Sigmoid colon (tissue), 6 donors: ENCODE measurements at regions not wholly inside any gene's neighbourhood (a gene's known extent, or its start where the extent isn't known, plus 50 kb on each side); places are given as distances from the start of the nearest gene placed in this dataset.
A peak's percentile ranks its signal among the peaks of the same experiment; 100 is the strongest.

Source experiments
- DNase-seq: peaks from one replicate; pipeline ENCODE4 v3.0.0-alpha.2; 2019
- H3K27ac ChIP-seq, 4 donors: fragments of 200-600 bp; sonication (generic); one replicate each; pipeline ENCODE4 v1.5.1; 2016 to 2019; ENCODE audit warnings: mild to moderate bottlenecking in 1 of 4
- H3K27me3 ChIP-seq, 3 donors: fragments of 200-600 bp; sonication (generic); one replicate each; pipeline ENCODE4 v1.5.1; 2019; ENCODE audit warnings: mild to moderate bottlenecking in 1 of 3
- H3K36me3 ChIP-seq, 4 donors: fragments of 200-600 bp; sonication (generic); one replicate each; pipeline ENCODE4 v1.5.1; 2016 to 2019
- H3K4me1 ChIP-seq, 4 donors: fragments of 200-600 bp; sonication (generic); one replicate each; pipeline ENCODE4 v1.5.1; 2017 to 2019
- H3K4me3 ChIP-seq, 4 donors: fragments of 200-600 bp; sonication (generic); one replicate each; pipeline ENCODE4 v1.5.1; 2017 to 2019; ENCODE audit warnings: mild to moderate bottlenecking in 2 of 4, moderate library complexity in 1 of 4
- H3K9me3 ChIP-seq, 4 donors: fragments of 200-600 bp in 3 of 4; sonication (generic) in 3 of 4; one replicate each; pipeline versions ENCODE4 v1.5.1 to v1.6.1; 2013 to 2019
- CTCF ChIP-seq, 4 experiments: fragments of 450-650 bp in 3 of 4; fragments of 200-600 bp in 1 of 4; IDR thresholded peaks; one replicate each; pipeline ENCODE4 v1.5.1; 2016 to 2019; ENCODE audit warnings: antibody characterized with exemption in 4 of 4, mild to moderate bottlenecking in 3 of 4, moderate library complexity in 2 of 4
- EP300 ChIP-seq, 4 donors: sonication (generic); formaldehyde crosslinking; IDR thresholded peaks; one replicate each; pipeline ENCODE4 v1.6.1; 2017; ENCODE audit warnings: antibody characterized with exemption in 4 of 4
- POLR2A ChIP-seq, 2 donors: fragments of 450-650 bp; IDR thresholded peaks; one replicate each; pipeline ENCODE4 v1.6.1; 2016; ENCODE audit warnings: antibody characterized with exemption in 2 of 2, mild to moderate bottlenecking in 2 of 2, moderate library complexity in 2 of 2
- POLR2AphosphoS5 ChIP-seq, 4 donors: sonication (generic); formaldehyde crosslinking; IDR thresholded peaks; one replicate each; pipeline ENCODE4 v1.6.1; 2017; ENCODE audit warnings: antibody characterized with exemption in 4 of 4
- WGBS, 2 donors: extraction: QIAGEN DNeasy Blood & Tissue Kit; methylation state at CpG; one replicate each; pipeline ENCODE4 v1.1.7; 2013; 5-methylcytosine and 5-hydroxymethylcytosine counted together
- intact Hi-C: fragments of 100-400 bp; cut with DNase I; formaldehyde crosslinking; loops from one replicate; pipeline ENCODE4 v1.15.1; 2023
- donor health status: healthy with polysubstance abuse.
- donor health status: healthy.

GRCh38 chr9:113728989-113729388, 147.1 kb upstream of the ZNF618 start:
- TF ChIP-seq EP300 (IDR thresholded peaks at IDR 0.05) (no peak), POLR2A (IDR thresholded peaks at IDR 0.05) (no peak), POLR2AphosphoS5 (IDR thresholded peaks at IDR 0.05) (no peak), CTCF (IDR thresholded peaks at IDR 0.05) (no peak)
- no peaks in the 10 kb centered on the region for H3K4me1 ChIP-seq
- intact Hi-C loops, result no loop called here
- no peak overlapping the region for H3K4me3 ChIP-seq
- peaks cover 2 to 4% (median 3%) of the 10 kb centered on the region in 4 donors for H3K9me3 ChIP-seq
- WGBS, 2 donors, result 96 to 97% methylated on average over 2 of the region's 2 CpGs
- no peaks in the 10 kb centered on the region for H3K36me3 ChIP-seq
- no peaks in the 10 kb centered on the region for H3K27me3 ChIP-seq
- H3K27ac ChIP-seq, result no peak overlapping the region
- no peak for DNase-seq

DNA sequence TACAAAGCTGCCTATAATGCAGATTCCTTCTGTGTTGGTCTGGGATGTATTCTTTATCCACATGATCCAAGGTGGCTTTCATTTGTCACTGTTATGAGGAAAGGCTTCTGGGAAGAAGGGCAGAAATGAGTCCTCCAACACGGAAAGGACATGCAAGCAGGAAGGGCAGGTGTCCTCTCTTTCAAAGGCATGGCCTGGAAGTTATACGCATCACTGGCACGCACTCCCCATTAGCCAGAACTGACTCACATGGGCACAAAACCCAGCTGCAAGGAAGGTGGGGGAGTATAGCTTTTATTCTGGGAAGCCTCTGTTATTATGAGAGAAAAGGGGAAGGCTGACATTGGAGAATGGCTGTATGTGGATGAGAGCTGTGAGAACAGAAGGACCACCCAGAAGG, 141.3 kb upstream of the ZNF618 start:
- Histone ChIP-seq H3K4me1 (no peaks in the 10 kb centered on the region), H3K27me3 (no peaks in the 10 kb centered on the region), H3K27ac (no peak overlapping the region), H3K4me3 (no peak overlapping the region), H3K9me3 (no peaks in the 10 kb centered on the region), H3K36me3 (no peaks in the 10 kb centered on the region)
- TF ChIP-seq POLR2AphosphoS5 (IDR thresholded peaks at IDR 0.05), result no peak
- no peak for TF ChIP-seq EP300 (IDR thresholded peaks at IDR 0.05)
- no peak for TF ChIP-seq CTCF (IDR thresholded peaks at IDR 0.05)
- TF ChIP-seq POLR2A (IDR thresholded peaks at IDR 0.05), result no peak
- no peak for DNase-seq
- intact Hi-C loops, result no loop called here
- 89 to 92% methylated on average over 3 of the region's 3 CpGs for WGBS, 2 donors

DNA sequence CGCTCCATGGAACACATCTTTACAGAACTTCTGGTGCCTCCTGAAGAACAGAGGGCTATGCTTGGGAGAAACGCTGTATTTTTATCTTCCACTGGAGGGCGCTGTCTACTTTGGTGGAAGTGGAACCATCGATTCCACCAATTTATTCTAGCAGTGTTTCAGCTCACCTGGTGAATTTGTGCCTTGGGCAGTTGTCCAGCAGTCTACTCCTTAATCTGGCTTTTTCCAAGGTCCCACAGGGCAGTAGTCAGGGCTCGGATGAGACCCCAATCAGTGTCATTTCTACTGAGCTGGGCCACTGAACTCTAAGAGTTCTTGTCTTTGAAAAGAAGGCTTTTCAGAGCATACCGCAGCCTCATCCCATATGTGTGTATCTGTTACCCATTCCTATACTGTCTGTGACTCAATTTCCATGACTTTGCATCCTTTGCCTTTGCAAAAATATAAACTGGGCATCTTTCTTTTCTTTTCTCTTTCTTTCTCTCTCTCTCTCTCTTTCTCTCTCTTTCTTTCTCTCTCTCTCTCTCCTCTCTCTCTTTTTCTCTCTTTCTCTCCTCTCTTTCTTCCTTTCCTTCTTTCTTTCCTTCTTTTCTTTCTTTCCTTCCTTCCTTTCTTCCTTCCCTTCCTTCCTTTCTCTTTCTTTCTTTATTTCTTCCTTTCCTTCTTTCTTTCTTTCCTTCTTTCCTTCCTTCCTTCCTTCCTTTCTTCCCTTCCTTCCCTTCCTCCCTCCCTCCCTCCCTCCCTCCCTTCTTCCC, 138.4 kb upstream of the ZNF618 start:
- no peaks in the 10 kb centered on the region for H3K4me1 ChIP-seq
- no peak for DNase-seq
- intact Hi-C loops, result no loop called here
- no peak overlapping the region for H3K27ac ChIP-seq
- WGBS, 2 donors, result 20 to 36% methylated on average over 6 of the region's 6 CpGs
- no peak overlapping the region for H3K4me3 ChIP-seq
- H3K27me3 ChIP-seq, result no peaks in the 10 kb centered on the region
- TF ChIP-seq EP300 (IDR thresholded peaks at IDR 0.05) (no peak), CTCF (IDR thresholded peaks at IDR 0.05) (peak in 2 of 4 experiments; percentile 31 to 38)
- H3K9me3 ChIP-seq, result no peaks in the 10 kb centered on the region
- no peaks in the 10 kb centered on the region for H3K36me3 ChIP-seq

GRCh38 chr9:113738496-113738892, 137.6 kb upstream of the ZNF618 start:
- H3K4me1 ChIP-seq, result no peaks in the 10 kb centered on the region
- DNase-seq, result no peak
- WGBS, 2 donors, result 77 to 79% methylated on average over 9 of the region's 9 CpGs
- intact Hi-C loops, result no loop called here
- no peaks in the 10 kb centered on the region for H3K36me3 ChIP-seq
- no peak for TF ChIP-seq POLR2AphosphoS5 (IDR thresholded peaks at IDR 0.05)
- TF ChIP-seq EP300 (IDR thresholded peaks at IDR 0.05), result no peak
- TF ChIP-seq CTCF (IDR thresholded peaks at IDR 0.05), result no peak
- no peak for TF ChIP-seq POLR2A (IDR thresholded peaks at IDR 0.05)
- H3K27me3 ChIP-seq, result no peaks in the 10 kb centered on the region
- no peak overlapping the region for H3K27ac ChIP-seq
- H3K4me3 ChIP-seq, result no peak overlapping the region
- H3K9me3 ChIP-seq, result no peaks in the 10 kb centered on the region
